GM12878 (cell line): ENCODE measurements at regions not wholly inside any gene's neighbourhood (a gene's known extent, or its start where the extent isn't known, plus 50 kb on each side); places are given as distances from the start of the nearest gene placed in this dataset.

Experiments
- ATAC-seq: fragments of 200-7000 bp; cut with Tn5 transposase; 3 replicates; pipeline ENCODE4 v1.9.1; 2020; ENCODE audit warnings: mild to moderate bottlenecking, moderate library complexity
- BruUV-seq: library from RNA; stranded (reverse); fragments of 400-500 nt; replicated peaks from 2 replicates; lab custom pipeline; 2021; lab: Mats Ljungman, UMichigan
- CTCF ChIA-PET: fragments of 300-600 bp; sonication (Branson Sonifier 250); formaldehyde crosslinking; extraction: SDS; loops from one replicate; lab custom pipeline; 2021; ENCODE audit warnings: inconsistent platforms; lab: Yijun Ruan, JAX
- POLR2A ChIA-PET: fragments of 350-600 bp; formaldehyde crosslinking; extraction: SDS; loops from one replicate; lab custom pipeline; 2021; ENCODE audit warnings: inconsistent platforms; lab: Charles Lee
- RAD21 ChIA-PET: fragments of 300-600 bp; sonication (Branson Sonifier 250); formaldehyde crosslinking; loops from one replicate; lab custom pipeline; 2023; ENCODE audit warnings: antibody characterized with exemption; ENCODE audit not compliant: unreplicated experiment; lab: Charles Lee
- SMC1A ChIA-PET: fragments of 300-600 bp; sonication (Branson Sonifier 250); formaldehyde crosslinking; loops from one replicate; lab custom pipeline; 2023; ENCODE audit not compliant: unreplicated experiment, uncharacterized antibody; lab: Charles Lee
- DNase-seq: peaks from one replicate; pipeline ENCODE4 v3.0.0-alpha.2; 2011; ENCODE audit warnings: low read depth, low spot score
- FAIRE-seq: peaks from 3 replicates; lab custom pipeline; 2011; peaks lifted over from hg19 to GRCh38; lab: Jason Lieb, UNC
- H2AFZ ChIP-seq: 2 replicates; pipeline ENCODE4 v1.6.0; 2011; ENCODE audit warnings: low read depth, low read length, control low read depth; ENCODE audit not compliant: control insufficient read depth
- H3K27ac ChIP-seq: 2 replicates; pipeline ENCODE4 v1.5.1; 2011; ENCODE audit warnings: control low read depth; ENCODE audit not compliant: control insufficient read depth, insufficient read depth
- H3K27me3 ChIP-seq, 2 experiments: replicated peaks in 1 of 2; 2 replicates each; pipeline versions ENCODE4 v1.6.0 to v1.6.1; 2011; ENCODE audit warnings: low read length in 1 of 2; ENCODE audit not compliant: control insufficient read depth in 2 of 2, insufficient read depth in 2 of 2
- H3K36me3 ChIP-seq, 2 experiments: 2 replicates each; pipeline ENCODE4 v1.5.1; 2011; ENCODE audit warnings: low read length in 1 of 2; ENCODE audit not compliant: control insufficient read depth in 2 of 2, insufficient read depth in 2 of 2
- H3K4me1 ChIP-seq: 2 replicates; pipeline ENCODE4 v1.6.1; 2011; ENCODE audit warnings: mild to moderate bottlenecking, low read length, moderate library complexity, mixed read lengths; ENCODE audit not compliant: control insufficient read depth, insufficient read depth
- H3K4me2 ChIP-seq: 2 replicates; pipeline ENCODE4 v1.6.0; 2011; ENCODE audit warnings: control low read depth; ENCODE audit not compliant: control insufficient read depth, insufficient read depth
- H3K4me3 ChIP-seq: fragments of 200-600 bp; sonication (generic); 2 replicates; pipeline ENCODE4 v1.5.1; 2016
- H3K79me2 ChIP-seq: 2 replicates; pipeline ENCODE4 v1.6.0; 2011; ENCODE audit warnings: low read length; ENCODE audit not compliant: control insufficient read depth, insufficient read depth
- H3K9ac ChIP-seq: 2 replicates; pipeline ENCODE4 v1.8.0; 2011; ENCODE audit warnings: low read length, control low read depth, mixed read lengths; ENCODE audit not compliant: control insufficient read depth, insufficient read depth
- H3K9me3 ChIP-seq: replicated peaks from 3 replicates; pipeline ENCODE4 v1.5.1; 2011; ENCODE audit warnings: mild to moderate bottlenecking, low read length; ENCODE audit not compliant: control insufficient read depth, insufficient read depth
- H4K20me1 ChIP-seq: 2 replicates; pipeline ENCODE4 v1.6.0; 2011; ENCODE audit not compliant: control insufficient read depth, insufficient read depth
- DPF2 ChIP-seq: fragments of 450-650 bp; IDR thresholded peaks from 2 replicates; pipeline ENCODE4 v1.6.1; 2017; ENCODE audit warnings: mild to moderate bottlenecking
- ESRRA ChIP-seq: IDR thresholded peaks from 2 replicates; pipeline ENCODE4 v1.6.1; 2012; ENCODE audit warnings: mild to moderate bottlenecking, low read length, improper control_type of control experiment
- RUNX3 ChIP-seq: IDR thresholded peaks from 2 replicates; pipeline ENCODE4 v1.6.1; 2012; ENCODE audit warnings: low read length, inconsistent platforms
- WGBS: methylation state at CpG from one replicate; pipeline ENCODE4 v1.1.6; 2016; ENCODE audit warnings: low lambda C conversion rate; ENCODE audit not compliant: insufficient replicate concordance, insufficient coverage; ENCODE audit errors: missing lambda C conversion rate; 5-methylcytosine and 5-hydroxymethylcytosine counted together
- in situ Hi-C: fragments of 300-500 bp; cut with MboI; formaldehyde crosslinking; loops from 9 replicates; pipeline ENCODE4 v1.14.3; 2018; ENCODE audit warnings: mixed read lengths
- intact Hi-C: fragments of 100-400 bp; cut with micrococcal nuclease; formaldehyde crosslinking; loops from one replicate; pipeline ENCODE4 v1.14.2; 2022; ENCODE audit not compliant: unreplicated experiment
- TF ChIP-seq, protein P1 (sequence below): fragments of 150-350 bp; IDR thresholded peaks from 2 replicates; pipeline ENCODE4 v1.6.1; 2016; ENCODE audit warnings: low read depth, low read length

DNA sequence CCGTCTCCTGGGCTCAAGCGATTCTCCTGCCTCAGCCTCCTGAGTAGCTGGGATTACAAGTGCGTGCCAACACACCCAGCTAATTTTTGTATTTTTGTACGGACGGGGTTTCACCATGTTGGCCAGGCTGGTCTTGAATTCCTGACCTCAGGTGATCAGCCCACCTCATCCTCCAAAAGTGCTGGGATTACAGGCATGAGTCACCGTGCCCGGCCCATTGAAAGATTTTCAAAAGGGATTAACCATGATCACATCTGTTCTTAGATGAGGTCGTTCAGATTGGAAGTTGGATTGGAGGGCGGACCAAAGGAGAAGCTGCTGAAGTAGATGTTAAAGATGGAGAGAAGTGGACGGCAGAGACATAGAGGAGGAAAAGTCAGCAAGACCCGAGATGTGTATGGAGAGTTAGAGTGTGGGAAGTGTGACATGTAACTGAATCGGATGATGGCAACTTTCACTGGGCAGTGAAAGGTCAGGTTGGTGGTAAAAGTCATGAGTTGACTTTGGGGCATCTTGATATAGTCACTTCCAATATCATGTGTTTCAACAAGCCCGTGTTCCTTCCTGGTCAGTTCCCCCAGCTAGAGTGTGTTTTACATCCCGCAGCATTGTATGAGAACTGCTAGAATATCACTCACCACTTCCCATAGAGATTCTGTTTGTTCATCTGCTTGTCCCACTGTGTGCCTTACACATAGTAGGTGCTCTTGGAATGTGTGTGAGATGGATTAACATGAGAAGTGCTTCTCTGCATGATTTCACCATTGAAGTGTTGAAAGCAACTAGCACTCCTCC, 54.4 kb upstream of the TINAGL1 start:
- H3K9me3 ChIP-seq = no peaks in the 10 kb centered on the region
- no peak overlapping the region for H3K4me3 ChIP-seq
- ChIA-PET POLR2A (interaction anchor here (0.9 to 3.2 kb wide), 5 partner anchors 9 to 22 kb away, joined by 3 to 16 read pairs (median 4); no protein-coding TSS in a partner anchor), SMC1A (interaction anchor here (0.8 kb wide), 1 partner anchor 28 kb away, joined by 4 read pairs; no protein-coding TSS in a partner anchor), RAD21 (interaction anchor here (4.3 kb wide), 1 partner anchor 14 kb away, joined by 41 read pairs; no protein-coding TSS in a partner anchor), CTCF (interaction anchor here (0.7 to 3.6 kb wide), 2 partner anchors 12 to 26 kb away, joined by 3 to 17 read pairs; no protein-coding TSS in a partner anchor)
- H4K20me1 ChIP-seq = no peaks in the 10 kb centered on the region
- H3K9ac ChIP-seq = no peak overlapping the region
- H3K36me3 ChIP-seq = no peaks in the 10 kb centered on the region
- ATAC-seq (no peak), DNase-seq (no peak), FAIRE-seq (no peak)
- H3K4me1 ChIP-seq = no peaks in the 10 kb centered on the region
- no TSS peak for BruUV-seq
- no peak overlapping the region for H3K27ac ChIP-seq
- intact Hi-C loops (no loop called here), in situ Hi-C loops (no loop called here)
- H3K4me2 ChIP-seq = no peak overlapping the region
- H3K27me3 ChIP-seq = no peaks in the 10 kb centered on the region
- TF ChIP-seq RUNX3 (no peak), DPF2 (peak; percentile 93), ESRRA (no peak)
- WGBS = 51% methylated on average over 14 of the region's 14 CpGs
- H3K79me2 ChIP-seq = no peaks in the 10 kb centered on the region
- no peak overlapping the region for H2AFZ ChIP-seq

DNA sequence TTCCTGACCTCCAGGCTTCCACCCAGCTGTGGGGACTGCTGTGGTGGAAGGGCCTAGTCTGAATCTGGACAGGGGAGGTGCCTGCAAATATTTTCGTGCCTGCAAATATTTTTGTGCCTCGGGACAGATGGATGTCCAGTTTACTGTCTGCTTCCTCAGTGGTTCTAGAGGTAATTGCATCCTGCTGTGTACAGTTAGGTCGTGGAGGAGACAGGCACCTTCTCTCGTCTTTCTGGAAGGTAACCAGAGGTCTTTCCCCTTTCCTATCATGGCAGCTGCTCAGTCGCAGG, 53.8 kb upstream of the TINAGL1 start:
- no peaks in the 10 kb centered on the region for H3K4me1 ChIP-seq
- DNase-seq (no peak), ATAC-seq (no peak), FAIRE-seq (no peak)
- RAD21 ChIA-PET = interaction anchor here (4.3 kb wide), 1 partner anchor 14 kb away, joined by 41 read pairs; no protein-coding TSS in a partner anchor
- no peaks in the 10 kb centered on the region for H4K20me1 ChIP-seq
- SMC1A ChIA-PET = interaction anchor here (0.8 to 2.5 kb wide), 5 partner anchors 9 to 27 kb away, joined by 3 to 16 read pairs (median 4); no protein-coding TSS in a partner anchor
- H3K9ac ChIP-seq = no peak overlapping the region
- no peak overlapping the region for H3K27ac ChIP-seq
- WGBS = 16% methylated on average over 5 of the region's 5 CpGs
- intact Hi-C loops (no loop called here), in situ Hi-C loops (no loop called here)
- H3K4me3 ChIP-seq = no peak overlapping the region
- no peaks in the 10 kb centered on the region for H3K27me3 ChIP-seq
- POLR2A ChIA-PET = interaction anchor here (0.8 to 3.2 kb wide), 5 partner anchors 10 to 21 kb away, joined by 3 to 16 read pairs (median 3); no protein-coding TSS in a partner anchor
- no peak overlapping the region for H2AFZ ChIP-seq
- no peak overlapping the region for H3K4me2 ChIP-seq
- no peaks in the 10 kb centered on the region for H3K9me3 ChIP-seq
- H3K79me2 ChIP-seq = no peaks in the 10 kb centered on the region
- CTCF ChIA-PET = interaction anchor here (1.3 to 3.6 kb wide), 4 partner anchors 9 to 101 kb away, joined by 4 to 17 read pairs (median 10); no protein-coding TSS in a partner anchor
- TF ChIP-seq, protein P1, sequence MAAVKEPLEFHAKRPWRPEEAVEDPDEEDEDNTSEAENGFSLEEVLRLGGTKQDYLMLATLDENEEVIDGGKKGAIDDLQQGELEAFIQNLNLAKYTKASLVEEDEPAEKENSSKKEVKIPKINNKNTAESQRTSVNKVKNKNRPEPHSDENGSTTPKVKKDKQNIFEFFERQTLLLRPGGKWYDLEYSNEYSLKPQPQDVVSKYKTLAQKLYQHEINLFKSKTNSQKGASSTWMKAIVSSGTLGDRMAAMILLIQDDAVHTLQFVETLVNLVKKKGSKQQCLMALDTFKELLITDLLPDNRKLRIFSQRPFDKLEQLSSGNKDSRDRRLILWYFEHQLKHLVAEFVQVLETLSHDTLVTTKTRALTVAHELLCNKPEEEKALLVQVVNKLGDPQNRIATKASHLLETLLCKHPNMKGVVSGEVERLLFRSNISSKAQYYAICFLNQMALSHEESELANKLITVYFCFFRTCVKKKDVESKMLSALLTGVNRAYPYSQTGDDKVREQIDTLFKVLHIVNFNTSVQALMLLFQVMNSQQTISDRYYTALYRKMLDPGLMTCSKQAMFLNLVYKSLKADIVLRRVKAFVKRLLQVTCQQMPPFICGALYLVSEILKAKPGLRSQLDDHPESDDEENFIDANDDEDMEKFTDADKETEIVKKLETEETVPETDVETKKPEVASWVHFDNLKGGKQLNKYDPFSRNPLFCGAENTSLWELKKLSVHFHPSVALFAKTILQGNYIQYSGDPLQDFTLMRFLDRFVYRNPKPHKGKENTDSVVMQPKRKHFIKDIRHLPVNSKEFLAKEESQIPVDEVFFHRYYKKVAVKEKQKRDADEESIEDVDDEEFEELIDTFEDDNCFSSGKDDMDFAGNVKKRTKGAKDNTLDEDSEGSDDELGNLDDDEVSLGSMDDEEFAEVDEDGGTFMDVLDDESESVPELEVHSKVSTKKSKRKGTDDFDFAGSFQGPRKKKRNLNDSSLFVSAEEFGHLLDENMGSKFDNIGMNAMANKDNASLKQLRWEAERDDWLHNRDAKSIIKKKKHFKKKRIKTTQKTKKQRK = no peak
- no peaks in the 10 kb centered on the region for H3K36me3 ChIP-seq
- BruUV-seq = no TSS peak
